ENCODE measurements at regions not wholly inside any gene's neighbourhood (a gene's known extent, or its start where the extent isn't known, plus 50 kb on each side); places are given as distances from the start of the nearest gene placed in this dataset.

DNA sequence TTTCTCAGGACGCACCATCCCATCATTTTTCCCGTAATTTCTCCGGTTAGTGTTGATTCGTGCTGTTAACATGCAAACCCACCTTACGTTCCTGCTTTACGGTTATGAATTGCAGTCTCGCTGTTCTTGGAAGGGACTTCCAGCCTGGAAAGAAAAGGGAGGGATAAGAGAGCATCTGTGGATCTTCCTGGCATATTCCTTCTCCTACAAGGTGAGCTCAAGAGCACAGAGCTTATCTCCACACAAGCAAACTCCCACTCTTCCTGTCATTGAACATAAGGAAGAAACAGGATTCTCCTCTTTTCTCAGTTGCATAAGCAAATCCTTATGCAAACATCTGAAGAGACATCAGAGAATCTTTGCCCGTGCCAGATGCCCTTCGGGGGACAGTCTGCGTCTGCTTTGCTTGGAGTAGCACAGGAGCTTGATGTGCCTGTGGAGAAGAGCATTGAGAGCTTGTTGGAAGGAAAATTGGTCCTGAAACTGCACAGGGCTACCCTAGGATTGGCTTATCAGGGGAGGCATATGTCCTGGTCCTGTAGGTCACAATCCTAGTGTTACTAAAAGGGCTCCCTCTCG, 127.0 kb downstream of the ASMT start:
- TF ChIP-seq, protein P1, sequence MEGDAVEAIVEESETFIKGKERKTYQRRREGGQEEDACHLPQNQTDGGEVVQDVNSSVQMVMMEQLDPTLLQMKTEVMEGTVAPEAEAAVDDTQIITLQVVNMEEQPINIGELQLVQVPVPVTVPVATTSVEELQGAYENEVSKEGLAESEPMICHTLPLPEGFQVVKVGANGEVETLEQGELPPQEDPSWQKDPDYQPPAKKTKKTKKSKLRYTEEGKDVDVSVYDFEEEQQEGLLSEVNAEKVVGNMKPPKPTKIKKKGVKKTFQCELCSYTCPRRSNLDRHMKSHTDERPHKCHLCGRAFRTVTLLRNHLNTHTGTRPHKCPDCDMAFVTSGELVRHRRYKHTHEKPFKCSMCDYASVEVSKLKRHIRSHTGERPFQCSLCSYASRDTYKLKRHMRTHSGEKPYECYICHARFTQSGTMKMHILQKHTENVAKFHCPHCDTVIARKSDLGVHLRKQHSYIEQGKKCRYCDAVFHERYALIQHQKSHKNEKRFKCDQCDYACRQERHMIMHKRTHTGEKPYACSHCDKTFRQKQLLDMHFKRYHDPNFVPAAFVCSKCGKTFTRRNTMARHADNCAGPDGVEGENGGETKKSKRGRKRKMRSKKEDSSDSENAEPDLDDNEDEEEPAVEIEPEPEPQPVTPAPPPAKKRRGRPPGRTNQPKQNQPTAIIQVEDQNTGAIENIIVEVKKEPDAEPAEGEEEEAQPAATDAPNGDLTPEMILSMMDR (IDR thresholded peaks at IDR 0.05; ENCODE audit: insufficient read depth, low read length) = no peak
- TF ChIP-seq POLR2AphosphoS5 (IDR thresholded peaks at IDR 0.05; ENCODE audit: low read depth) = no peak
